WTC11 (cell line): ENCODE measurements at regions not wholly inside any gene's neighbourhood (a gene's known extent, or its start where the extent isn't known, plus 50 kb on each side); places are given as distances from the start of the nearest gene placed in this dataset.

Source experiments
- NFE2L1 ChIP-seq: sonication (generic); formaldehyde crosslinking; IDR thresholded peaks from 2 replicates; pipeline ENCODE4 v1.8.1; 2023; ENCODE audit warnings: missing genetic modification reagents
- NR2C2 ChIP-seq: sonication (generic); formaldehyde crosslinking; IDR thresholded peaks from 2 replicates; pipeline ENCODE4 v1.8.0; 2022; ENCODE audit warnings: mild to moderate bottlenecking, missing genetic modification reagents
- TEAD4 ChIP-seq: sonication (generic); formaldehyde crosslinking; IDR thresholded peaks from 2 replicates; pipeline ENCODE4 v1.8.0; 2022; ENCODE audit warnings: mild to moderate bottlenecking, missing genetic modification reagents
- ZBTB21 ChIP-seq: sonication (generic); formaldehyde crosslinking; IDR thresholded peaks from 2 replicates; pipeline ENCODE4 v1.8.1; 2023; ENCODE audit warnings: mild to moderate bottlenecking, missing genetic modification reagents, borderline replicate concordance
- ZNF232 ChIP-seq: sonication (generic); formaldehyde crosslinking; IDR thresholded peaks from 2 replicates; pipeline ENCODE4 v1.8.0; 2022; ENCODE audit warnings: mild to moderate bottlenecking, missing genetic modification reagents
- TF ChIP-seq, protein P1 (sequence below): sonication (generic); formaldehyde crosslinking; conservative IDR thresholded peaks from 2 replicates; pipeline ENCODE4 v1.8.1; 2023; ENCODE audit warnings: mild to moderate bottlenecking, low read depth, missing genetic modification reagents, moderate library complexity
- TF ChIP-seq, protein P2 (sequence below): fragments of 200-600 bp; IDR thresholded peaks from 2 replicates; pipeline ENCODE4 v1.8.0; 2022; ENCODE audit warnings: antibody characterized with exemption
- TF ChIP-seq, protein P3 (sequence below): sonication (generic); formaldehyde crosslinking; IDR thresholded peaks from 2 replicates; pipeline ENCODE4 v1.8.1; 2023; ENCODE audit warnings: mild to moderate bottlenecking, missing genetic modification reagents, moderate library complexity
- TF ChIP-seq, protein P4 (sequence below): sonication (generic); formaldehyde crosslinking; IDR thresholded peaks from 2 replicates; pipeline ENCODE4 v1.8.1; 2022; ENCODE audit warnings: low read depth, missing genetic modification reagents, borderline replicate concordance
- TF ChIP-seq, protein P5 (sequence below): sonication (generic); formaldehyde crosslinking; IDR thresholded peaks from 2 replicates; pipeline ENCODE4 v1.8.0; 2022; ENCODE audit warnings: mild to moderate bottlenecking, missing genetic modification reagents
- TF ChIP-seq, protein P6 (sequence below): sonication (generic); formaldehyde crosslinking; IDR thresholded peaks from 2 replicates; pipeline ENCODE4 v1.8.1; 2023; ENCODE audit warnings: mild to moderate bottlenecking, moderate library complexity, missing genetic modification reagents

DNA sequence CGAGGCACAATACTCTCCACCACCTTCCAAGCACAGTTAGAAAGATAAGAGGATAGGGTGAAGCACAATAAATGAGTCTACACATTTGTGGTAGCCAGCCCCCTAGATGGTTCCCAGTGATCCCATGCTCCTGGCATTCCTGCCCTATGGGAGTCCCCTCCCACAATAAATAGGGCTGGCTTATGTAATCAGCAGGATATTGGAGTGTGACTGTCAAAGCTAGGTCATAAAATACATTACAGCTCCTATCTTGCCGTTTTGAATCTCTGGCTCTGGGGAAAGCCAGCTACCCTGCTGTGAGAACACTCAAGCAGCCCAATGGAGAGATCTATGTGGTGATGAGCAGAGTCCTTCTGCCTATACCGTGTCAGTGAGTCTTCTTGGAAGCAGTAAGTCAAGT is 198.7 kb upstream of the NOCT start:
- TF ChIP-seq, protein P1, sequence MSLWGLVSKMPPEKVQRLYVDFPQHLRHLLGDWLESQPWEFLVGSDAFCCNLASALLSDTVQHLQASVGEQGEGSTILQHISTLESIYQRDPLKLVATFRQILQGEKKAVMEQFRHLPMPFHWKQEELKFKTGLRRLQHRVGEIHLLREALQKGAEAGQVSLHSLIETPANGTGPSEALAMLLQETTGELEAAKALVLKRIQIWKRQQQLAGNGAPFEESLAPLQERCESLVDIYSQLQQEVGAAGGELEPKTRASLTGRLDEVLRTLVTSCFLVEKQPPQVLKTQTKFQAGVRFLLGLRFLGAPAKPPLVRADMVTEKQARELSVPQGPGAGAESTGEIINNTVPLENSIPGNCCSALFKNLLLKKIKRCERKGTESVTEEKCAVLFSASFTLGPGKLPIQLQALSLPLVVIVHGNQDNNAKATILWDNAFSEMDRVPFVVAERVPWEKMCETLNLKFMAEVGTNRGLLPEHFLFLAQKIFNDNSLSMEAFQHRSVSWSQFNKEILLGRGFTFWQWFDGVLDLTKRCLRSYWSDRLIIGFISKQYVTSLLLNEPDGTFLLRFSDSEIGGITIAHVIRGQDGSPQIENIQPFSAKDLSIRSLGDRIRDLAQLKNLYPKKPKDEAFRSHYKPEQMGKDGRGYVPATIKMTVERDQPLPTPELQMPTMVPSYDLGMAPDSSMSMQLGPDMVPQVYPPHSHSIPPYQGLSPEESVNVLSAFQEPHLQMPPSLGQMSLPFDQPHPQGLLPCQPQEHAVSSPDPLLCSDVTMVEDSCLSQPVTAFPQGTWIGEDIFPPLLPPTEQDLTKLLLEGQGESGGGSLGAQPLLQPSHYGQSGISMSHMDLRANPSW (CRISPR knock-in tag) = no peak
- TF ChIP-seq ZNF232 (no peak), TEAD4 (CRISPR knock-in tag) (no peak), ZBTB21 (CRISPR knock-in tag) (no peak), NFE2L1 (CRISPR knock-in tag) (no peak), NR2C2 (CRISPR knock-in tag) (no peak)
- TF ChIP-seq, protein P2, sequence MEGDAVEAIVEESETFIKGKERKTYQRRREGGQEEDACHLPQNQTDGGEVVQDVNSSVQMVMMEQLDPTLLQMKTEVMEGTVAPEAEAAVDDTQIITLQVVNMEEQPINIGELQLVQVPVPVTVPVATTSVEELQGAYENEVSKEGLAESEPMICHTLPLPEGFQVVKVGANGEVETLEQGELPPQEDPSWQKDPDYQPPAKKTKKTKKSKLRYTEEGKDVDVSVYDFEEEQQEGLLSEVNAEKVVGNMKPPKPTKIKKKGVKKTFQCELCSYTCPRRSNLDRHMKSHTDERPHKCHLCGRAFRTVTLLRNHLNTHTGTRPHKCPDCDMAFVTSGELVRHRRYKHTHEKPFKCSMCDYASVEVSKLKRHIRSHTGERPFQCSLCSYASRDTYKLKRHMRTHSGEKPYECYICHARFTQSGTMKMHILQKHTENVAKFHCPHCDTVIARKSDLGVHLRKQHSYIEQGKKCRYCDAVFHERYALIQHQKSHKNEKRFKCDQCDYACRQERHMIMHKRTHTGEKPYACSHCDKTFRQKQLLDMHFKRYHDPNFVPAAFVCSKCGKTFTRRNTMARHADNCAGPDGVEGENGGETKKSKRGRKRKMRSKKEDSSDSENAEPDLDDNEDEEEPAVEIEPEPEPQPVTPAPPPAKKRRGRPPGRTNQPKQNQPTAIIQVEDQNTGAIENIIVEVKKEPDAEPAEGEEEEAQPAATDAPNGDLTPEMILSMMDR = no peak
- TF ChIP-seq, protein P3, sequence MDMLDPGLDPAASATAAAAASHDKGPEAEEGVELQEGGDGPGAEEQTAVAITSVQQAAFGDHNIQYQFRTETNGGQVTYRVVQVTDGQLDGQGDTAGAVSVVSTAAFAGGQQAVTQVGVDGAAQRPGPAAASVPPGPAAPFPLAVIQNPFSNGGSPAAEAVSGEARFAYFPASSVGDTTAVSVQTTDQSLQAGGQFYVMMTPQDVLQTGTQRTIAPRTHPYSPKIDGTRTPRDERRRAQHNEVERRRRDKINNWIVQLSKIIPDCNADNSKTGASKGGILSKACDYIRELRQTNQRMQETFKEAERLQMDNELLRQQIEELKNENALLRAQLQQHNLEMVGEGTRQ (CRISPR knock-in tag) = no peak
- TF ChIP-seq, protein P4, sequence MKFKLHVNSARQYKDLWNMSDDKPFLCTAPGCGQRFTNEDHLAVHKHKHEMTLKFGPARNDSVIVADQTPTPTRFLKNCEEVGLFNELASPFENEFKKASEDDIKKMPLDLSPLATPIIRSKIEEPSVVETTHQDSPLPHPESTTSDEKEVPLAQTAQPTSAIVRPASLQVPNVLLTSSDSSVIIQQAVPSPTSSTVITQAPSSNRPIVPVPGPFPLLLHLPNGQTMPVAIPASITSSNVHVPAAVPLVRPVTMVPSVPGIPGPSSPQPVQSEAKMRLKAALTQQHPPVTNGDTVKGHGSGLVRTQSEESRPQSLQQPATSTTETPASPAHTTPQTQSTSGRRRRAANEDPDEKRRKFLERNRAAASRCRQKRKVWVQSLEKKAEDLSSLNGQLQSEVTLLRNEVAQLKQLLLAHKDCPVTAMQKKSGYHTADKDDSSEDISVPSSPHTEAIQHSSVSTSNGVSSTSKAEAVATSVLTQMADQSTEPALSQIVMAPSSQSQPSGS (CRISPR knock-in tag) = no peak
- TF ChIP-seq, protein P5, sequence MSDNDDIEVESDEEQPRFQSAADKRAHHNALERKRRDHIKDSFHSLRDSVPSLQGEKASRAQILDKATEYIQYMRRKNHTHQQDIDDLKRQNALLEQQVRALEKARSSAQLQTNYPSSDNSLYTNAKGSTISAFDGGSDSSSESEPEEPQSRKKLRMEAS (CRISPR knock-in tag) = no peak
- TF ChIP-seq, protein P6, sequence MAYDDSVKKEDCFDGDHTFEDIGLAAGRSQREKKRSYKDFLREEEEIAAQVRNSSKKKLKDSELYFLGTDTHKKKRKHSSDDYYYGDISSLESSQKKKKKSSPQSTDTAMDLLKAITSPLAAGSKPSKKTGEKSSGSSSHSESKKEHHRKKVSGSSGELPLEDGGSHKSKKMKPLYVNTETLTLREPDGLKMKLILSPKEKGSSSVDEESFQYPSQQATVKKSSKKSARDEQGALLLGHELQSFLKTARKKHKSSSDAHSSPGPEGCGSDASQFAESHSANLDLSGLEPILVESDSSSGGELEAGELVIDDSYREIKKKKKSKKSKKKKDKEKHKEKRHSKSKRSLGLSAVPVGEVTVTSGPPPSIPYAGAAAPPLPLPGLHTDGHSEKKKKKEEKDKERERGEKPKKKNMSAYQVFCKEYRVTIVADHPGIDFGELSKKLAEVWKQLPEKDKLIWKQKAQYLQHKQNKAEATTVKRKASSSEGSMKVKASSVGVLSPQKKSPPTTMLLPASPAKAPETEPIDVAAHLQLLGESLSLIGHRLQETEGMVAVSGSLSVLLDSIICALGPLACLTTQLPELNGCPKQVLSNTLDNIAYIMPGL (CRISPR knock-in tag) = no peak
